AG10803 (cell line): ENCODE measurements at regions not wholly inside any gene's neighbourhood (a gene's known extent, or its start where the extent isn't known, plus 50 kb on each side); places are given as distances from the start of the nearest gene placed in this dataset.
A peak's percentile ranks its signal among the peaks of the same experiment; 100 is the strongest.

Experiments
- DNase-seq: peaks from one replicate; pipeline ENCODE4 v3.0.0; 2010; ENCODE audit warnings: low read depth
- H3K4me3 ChIP-seq: 2 replicates; pipeline ENCODE4 v1.5.1; 2011; ENCODE audit warnings: mild to moderate bottlenecking, low read length, control low read depth
- CTCF ChIP-seq: conservative IDR thresholded peaks from 2 replicates; pipeline ENCODE4 v1.5.1; 2011; ENCODE audit warnings: mild to moderate bottlenecking, low read length, control low read depth, inconsistent platforms

- H3K4me3 ChIP-seq = no peak overlapping the region
- no peak for DNase-seq
- no peak for TF ChIP-seq CTCF
These were observed 154.5 kb upstream of the ECI2 start for GRCh38 chr6:4289770-4290320.

- TF ChIP-seq CTCF = no peak
- DNase-seq = no peak
- H3K4me3 ChIP-seq = no peak overlapping the region
These were observed 152.5 kb upstream of the ECI2 start for GRCh38 chr6:4287811-4288244.

- no peak for DNase-seq
- TF ChIP-seq CTCF = no peak
These were observed 152.0 kb upstream of the ECI2 start for GRCh38 chr6:4287372-4287771.

GRCh38 chr6:4282926-4283325 lies 147.6 kb upstream of the ECI2 start:
- H3K4me3 ChIP-seq = no peak overlapping the region
- no peak for DNase-seq
- TF ChIP-seq CTCF = no peak

More at GRCh38 chr6:4287372-4287771, 152.0 kb upstream of the ECI2 start:
- no peak overlapping the region for H3K4me3 ChIP-seq

- H3K4me3 ChIP-seq = peak overlapping the region; percentile 43
- no peak; the same call in 1 of the 2 replicates for TF ChIP-seq CTCF
- no peak for DNase-seq
These were observed 146.2 kb upstream of the ECI2 start for GRCh38 chr6:4281341-4282293.

GRCh38 chr6:4280707-4281106 lies 145.3 kb upstream of the ECI2 start:
- DNase-seq = peak; percentile 85
- no peak for TF ChIP-seq CTCF
- H3K4me3 ChIP-seq = no peak overlapping the region

- TF ChIP-seq CTCF = no peak
- DNase-seq = no peak
- H3K4me3 ChIP-seq = no peak overlapping the region
These were observed 144.7 kb upstream of the ECI2 start for GRCh38 chr6:4280031-4280430.
